AG04450 (cell line): ENCODE measurements at regions not wholly inside any gene's neighbourhood (a gene's known extent, or its start where the extent isn't known, plus 50 kb on each side); places are given as distances from the start of the nearest gene placed in this dataset.

ENCODE experiments used
- CTCF ChIA-PET: fragments of 300-600, 350-600 bp; formaldehyde crosslinking; extraction: SDS; loops from one replicate; lab custom pipeline; 2022; ENCODE audit warnings: antibody characterized with exemption, inconsistent platforms; lab: Charles Lee
- POLR2A ChIA-PET: fragments of 350-600 bp; formaldehyde crosslinking; extraction: SDS; loops from one replicate; lab custom pipeline; 2021; ENCODE audit warnings: antibody characterized with exemption, inconsistent platforms; lab: Yijun Ruan, JAX
- DNase-seq: peaks from one replicate; pipeline ENCODE4 v3.0.0-alpha.2; 2011; ENCODE audit warnings: low read depth, low spot score
- H3K27ac ChIP-seq: one replicate; pipeline ENCODE4 v1.5.1; 2012; ENCODE audit warnings: low read depth, low read length, control low read depth
- H3K27me3 ChIP-seq: one replicate; pipeline ENCODE4 v1.6.0; 2012; ENCODE audit warnings: low read length; ENCODE audit not compliant: control insufficient read depth, insufficient read depth
- H3K4me3 ChIP-seq: 2 replicates; pipeline ENCODE4 v1.5.1; 2011; ENCODE audit warnings: mild to moderate bottlenecking, low read depth, low read length, control low read depth
- H3K9me3 ChIP-seq: 2 replicates; pipeline ENCODE4 v1.5.1; 2012; ENCODE audit warnings: low read length; ENCODE audit not compliant: control insufficient read depth, insufficient read depth
- TF ChIP-seq, protein P1 (sequence below): IDR thresholded peaks from 2 replicates; pipeline ENCODE4 v1.5.1; 2011; ENCODE audit warnings: low read depth, low read length, control low read depth, inconsistent platforms

- Histone ChIP-seq H3K27ac (no peak overlapping the region), H3K9me3 (no peaks in the 10 kb centered on the region), H3K4me3 (no peak overlapping the region), H3K27me3 (no peaks in the 10 kb centered on the region)
- CTCF ChIA-PET: interaction anchor here (1.0 kb wide), 1 partner anchor 11 kb away, joined by 3 read pairs; no protein-coding TSS in a partner anchor
- POLR2A ChIA-PET: no interaction called here
- TF ChIP-seq, protein P1, sequence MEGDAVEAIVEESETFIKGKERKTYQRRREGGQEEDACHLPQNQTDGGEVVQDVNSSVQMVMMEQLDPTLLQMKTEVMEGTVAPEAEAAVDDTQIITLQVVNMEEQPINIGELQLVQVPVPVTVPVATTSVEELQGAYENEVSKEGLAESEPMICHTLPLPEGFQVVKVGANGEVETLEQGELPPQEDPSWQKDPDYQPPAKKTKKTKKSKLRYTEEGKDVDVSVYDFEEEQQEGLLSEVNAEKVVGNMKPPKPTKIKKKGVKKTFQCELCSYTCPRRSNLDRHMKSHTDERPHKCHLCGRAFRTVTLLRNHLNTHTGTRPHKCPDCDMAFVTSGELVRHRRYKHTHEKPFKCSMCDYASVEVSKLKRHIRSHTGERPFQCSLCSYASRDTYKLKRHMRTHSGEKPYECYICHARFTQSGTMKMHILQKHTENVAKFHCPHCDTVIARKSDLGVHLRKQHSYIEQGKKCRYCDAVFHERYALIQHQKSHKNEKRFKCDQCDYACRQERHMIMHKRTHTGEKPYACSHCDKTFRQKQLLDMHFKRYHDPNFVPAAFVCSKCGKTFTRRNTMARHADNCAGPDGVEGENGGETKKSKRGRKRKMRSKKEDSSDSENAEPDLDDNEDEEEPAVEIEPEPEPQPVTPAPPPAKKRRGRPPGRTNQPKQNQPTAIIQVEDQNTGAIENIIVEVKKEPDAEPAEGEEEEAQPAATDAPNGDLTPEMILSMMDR: no peak
- DNase-seq: no peak
These were observed 934.1 kb upstream of the CRIM1 start for GRCh38 chr2:35421485-35421884.

DNA sequence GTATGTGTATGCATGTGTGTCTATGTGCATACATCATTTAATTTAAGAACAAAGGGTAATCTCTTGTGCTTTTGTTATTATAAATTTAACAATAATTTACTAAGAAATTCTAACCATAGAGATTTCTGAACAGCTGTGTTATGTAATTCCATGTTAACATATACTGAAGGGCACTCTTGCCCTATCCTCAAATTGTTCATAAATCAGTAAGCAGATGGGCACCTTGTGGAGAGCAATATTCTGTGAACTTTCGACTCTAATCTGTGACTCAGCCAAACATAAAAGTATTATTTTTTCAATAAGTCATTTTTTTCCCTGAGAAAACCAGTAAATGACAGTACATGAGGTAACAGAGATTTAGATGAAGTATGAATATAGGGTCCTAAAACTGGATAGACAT, 938.3 kb upstream of the CRIM1 start:
- ChIA-PET POLR2A (no interaction called here), CTCF (no interaction called here)
- DNase-seq: no peak
- Histone ChIP-seq H3K9me3 (no peaks in the 10 kb centered on the region), H3K27ac (no peak overlapping the region), H3K27me3 (no peaks in the 10 kb centered on the region), H3K4me3 (no peak overlapping the region)
- TF ChIP-seq, protein P1: no peak

GRCh38 chr2:35416391-35417140, 939.0 kb upstream of the CRIM1 start:
- CTCF ChIA-PET: no interaction called here
- H3K4me3 ChIP-seq: no peak overlapping the region
- POLR2A ChIA-PET: no interaction called here
- no peaks in the 10 kb centered on the region for H3K9me3 ChIP-seq
- TF ChIP-seq, protein P1: no peak
- no peaks in the 10 kb centered on the region for H3K27me3 ChIP-seq
- no peak overlapping the region for H3K27ac ChIP-seq
- no peak for DNase-seq

GRCh38 chr2:35415942-35416341, 939.6 kb upstream of the CRIM1 start:
- H3K9me3 ChIP-seq: no peaks in the 10 kb centered on the region
- TF ChIP-seq, protein P1: no peak
- no peak overlapping the region for H3K4me3 ChIP-seq
- no peak overlapping the region for H3K27ac ChIP-seq
- no peaks in the 10 kb centered on the region for H3K27me3 ChIP-seq
- CTCF ChIA-PET: no interaction called here
- POLR2A ChIA-PET: no interaction called here
- DNase-seq: no peak

DNA sequence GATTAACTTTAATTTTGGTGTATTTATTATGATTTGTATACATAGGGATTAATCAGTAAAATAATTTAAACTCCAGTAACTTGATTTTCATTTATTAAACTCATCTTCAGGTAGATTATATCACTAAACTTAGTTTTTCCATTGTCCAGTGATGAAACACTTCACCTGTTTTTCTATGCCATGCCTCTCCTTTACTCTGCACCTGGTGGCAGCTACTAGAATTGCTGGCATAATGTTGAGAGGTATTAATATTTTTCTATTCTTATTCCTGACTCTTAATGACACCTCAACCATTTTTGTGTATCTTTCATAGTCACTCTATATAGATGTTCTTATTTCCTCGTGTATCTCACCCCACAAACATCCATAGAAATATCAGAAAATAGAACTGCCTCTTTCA, 940.3 kb upstream of the CRIM1 start:
- POLR2A ChIA-PET: no interaction called here
- no peaks in the 10 kb centered on the region for H3K27me3 ChIP-seq
- no peak overlapping the region for H3K27ac ChIP-seq

More for the DNA sequence above, 940.3 kb upstream of the CRIM1 start:
- CTCF ChIA-PET: no interaction called here
- DNase-seq: no peak
- TF ChIP-seq, protein P1: 0 out of 2 replicates have a peak, but pooled peaks have one; percentile 17
- H3K9me3 ChIP-seq: no peaks in the 10 kb centered on the region
- no peak overlapping the region for H3K4me3 ChIP-seq
